ENCODE measurements at regions not wholly inside any gene's neighbourhood (a gene's known extent, or its start where the extent isn't known, plus 50 kb on each side); places are given as distances from the start of the nearest gene placed in this dataset.

DNA sequence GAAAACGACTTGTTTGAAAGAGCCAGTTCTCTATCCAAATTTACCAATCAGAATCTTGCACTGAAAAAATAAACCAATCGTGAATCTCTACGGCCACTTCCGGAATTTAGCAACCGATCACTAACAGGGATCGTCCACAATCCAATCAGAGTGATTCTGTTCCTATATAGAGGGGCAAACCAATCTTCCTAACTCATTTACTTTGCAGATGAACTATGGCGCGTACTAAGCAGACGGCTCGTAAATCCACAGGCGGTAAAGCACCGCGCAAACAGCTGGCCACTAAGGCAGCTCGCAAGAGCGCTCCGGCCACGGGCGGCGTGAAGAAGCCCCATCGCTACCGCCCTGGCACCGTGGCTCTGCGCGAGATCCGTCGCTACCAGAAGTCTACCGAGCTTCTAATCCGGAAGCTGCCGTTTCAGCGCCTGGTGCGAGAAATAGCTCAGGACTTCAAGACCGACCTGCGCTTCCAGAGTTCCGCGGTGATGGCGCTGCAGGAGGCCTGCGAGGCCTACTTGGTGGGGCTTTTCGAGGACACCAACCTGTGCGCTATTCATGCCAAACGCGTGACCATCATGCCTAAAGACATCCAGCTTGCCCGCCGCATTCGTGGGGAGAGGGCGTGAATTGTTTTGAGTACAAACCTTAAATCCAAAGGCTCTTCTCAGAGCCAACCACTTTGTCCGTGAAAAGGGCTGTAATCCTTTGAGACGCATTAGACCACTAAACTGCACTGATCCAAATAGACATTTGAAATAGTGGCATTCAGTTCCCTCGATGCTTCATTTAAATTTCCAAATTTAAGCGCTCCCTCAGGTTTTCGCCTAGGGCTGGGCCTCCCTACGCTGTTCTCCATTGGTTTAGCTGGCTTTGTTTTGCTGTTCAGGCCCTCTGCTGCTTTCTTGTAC lies 138.0 kb downstream of the HFE start:
- TF ChIP-seq, protein P1, sequence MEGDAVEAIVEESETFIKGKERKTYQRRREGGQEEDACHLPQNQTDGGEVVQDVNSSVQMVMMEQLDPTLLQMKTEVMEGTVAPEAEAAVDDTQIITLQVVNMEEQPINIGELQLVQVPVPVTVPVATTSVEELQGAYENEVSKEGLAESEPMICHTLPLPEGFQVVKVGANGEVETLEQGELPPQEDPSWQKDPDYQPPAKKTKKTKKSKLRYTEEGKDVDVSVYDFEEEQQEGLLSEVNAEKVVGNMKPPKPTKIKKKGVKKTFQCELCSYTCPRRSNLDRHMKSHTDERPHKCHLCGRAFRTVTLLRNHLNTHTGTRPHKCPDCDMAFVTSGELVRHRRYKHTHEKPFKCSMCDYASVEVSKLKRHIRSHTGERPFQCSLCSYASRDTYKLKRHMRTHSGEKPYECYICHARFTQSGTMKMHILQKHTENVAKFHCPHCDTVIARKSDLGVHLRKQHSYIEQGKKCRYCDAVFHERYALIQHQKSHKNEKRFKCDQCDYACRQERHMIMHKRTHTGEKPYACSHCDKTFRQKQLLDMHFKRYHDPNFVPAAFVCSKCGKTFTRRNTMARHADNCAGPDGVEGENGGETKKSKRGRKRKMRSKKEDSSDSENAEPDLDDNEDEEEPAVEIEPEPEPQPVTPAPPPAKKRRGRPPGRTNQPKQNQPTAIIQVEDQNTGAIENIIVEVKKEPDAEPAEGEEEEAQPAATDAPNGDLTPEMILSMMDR (IDR thresholded peaks at IDR 0.05; ENCODE audit: low read depth, low read length, missing input control) = no peak
- TF ChIP-seq EGR1 (IDR thresholded peaks at IDR 0.05; ENCODE audit: low read depth in 2 of 2) (no peak), TAF1 (conservative IDR thresholded peaks at IDR 0.05) (no peak)
- TF ChIP-seq, protein P2, sequence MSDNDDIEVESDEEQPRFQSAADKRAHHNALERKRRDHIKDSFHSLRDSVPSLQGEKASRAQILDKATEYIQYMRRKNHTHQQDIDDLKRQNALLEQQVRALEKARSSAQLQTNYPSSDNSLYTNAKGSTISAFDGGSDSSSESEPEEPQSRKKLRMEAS (IDR thresholded peaks at IDR 0.05) = no peak

All from liver (tissue), 3 donors.